CD14-positive monocyte (primary cell): ENCODE measurements at regions not wholly inside any gene's neighbourhood (a gene's known extent, or its start where the extent isn't known, plus 50 kb on each side); places are given as distances from the start of the nearest gene placed in this dataset.

Experiments used
- DNase-seq, 3 donors: peaks; one replicate each; pipeline ENCODE4 v3.0.0-alpha.2; 2011 to 2022
- H2AFZ ChIP-seq: 2 replicates; pipeline ENCODE4 v1.6.0; 2012; ENCODE audit warnings: mild to moderate bottlenecking, low read depth, low read length, inconsistent platforms; ENCODE audit not compliant: insufficient read depth, poor library complexity, severe bottlenecking
- H3K27ac ChIP-seq, 2 donors: 1 replicate in 1 of 2; 2 replicates in 1 of 2; pipeline ENCODE4 v1.5.1; 2012 to 2013; ENCODE audit warnings: low read length in 2 of 2, control low read depth in 1 of 2, inconsistent platforms in 1 of 2, low read depth in 1 of 2, mild to moderate bottlenecking in 1 of 2
- H3K27me3 ChIP-seq, 2 donors: one replicate each; pipeline versions ENCODE4 v1.6.0 to v1.6.1; 2011 to 2013; ENCODE audit warnings: low read length in 2 of 2; ENCODE audit not compliant: control insufficient read depth in 2 of 2, insufficient read depth in 2 of 2
- H3K36me3 ChIP-seq, 2 donors: replicated peaks in 1 of 2; 1 replicate in 1 of 2; 2 replicates in 1 of 2; pipeline versions ENCODE4 v1.5.1 to v1.6.1; 2012 to 2013; ENCODE audit warnings: low read length in 2 of 2, control low read depth in 1 of 2, inconsistent platforms in 1 of 2, mild to moderate bottlenecking in 1 of 2; ENCODE audit not compliant: insufficient read depth in 2 of 2, control insufficient read depth in 1 of 2
- H3K4me1 ChIP-seq, 2 donors: 1 replicate in 1 of 2; 2 replicates in 1 of 2; pipeline versions ENCODE4 v1.5.1 to v1.6.1; 2012 to 2013; ENCODE audit warnings: low read length in 2 of 2, control low read depth in 1 of 2, inconsistent platforms in 1 of 2, mild to moderate bottlenecking in 1 of 2, moderate library complexity in 1 of 2; ENCODE audit not compliant: insufficient read depth in 2 of 2, control insufficient read depth in 1 of 2
- H3K4me2 ChIP-seq: replicated peaks from 2 replicates; pipeline ENCODE3; 2012; ENCODE audit warnings: low read length, moderate library complexity, mild to moderate bottlenecking; ENCODE audit not compliant: poor library complexity, severe bottlenecking; ENCODE audit errors: extremely low read depth
- H3K4me3 ChIP-seq, 3 experiments: fragments of 200-600 bp in 1 of 3; sonication (generic) in 1 of 3; replicated peaks in 1 of 3; 1 replicate in 2 of 3; 2 replicates in 1 of 3; pipeline ENCODE4 v1.5.1; 2011 to 2013; ENCODE audit warnings: low read length in 3 of 3, mild to moderate bottlenecking in 3 of 3, control low read depth in 2 of 3, low read depth in 2 of 3, inconsistent platforms in 1 of 3, moderate library complexity in 1 of 3
- H3K79me2 ChIP-seq: 2 replicates; pipeline ENCODE4 v1.6.0; 2012; ENCODE audit warnings: mild to moderate bottlenecking, control low read depth, inconsistent platforms, low read length, moderate library complexity; ENCODE audit not compliant: insufficient read depth
- H3K9ac ChIP-seq: 2 replicates; pipeline ENCODE4 v1.6.0; 2017; ENCODE audit warnings: low read length, mild to moderate bottlenecking; ENCODE audit not compliant: insufficient read depth, poor library complexity, severe bottlenecking
- H3K9me3 ChIP-seq, 2 donors: replicated peaks in 1 of 2; 1 replicate in 1 of 2; 2 replicates in 1 of 2; pipeline versions ENCODE4 v1.5.1 to v1.6.1; 2012 to 2013; ENCODE audit warnings: low read length in 2 of 2, control low read depth in 1 of 2; ENCODE audit not compliant: control insufficient read depth in 1 of 2, insufficient read depth in 1 of 2
- H4K20me1 ChIP-seq: 2 replicates; pipeline ENCODE4 v1.6.0; 2012; ENCODE audit warnings: mild to moderate bottlenecking, low read length, control low read depth, moderate library complexity; ENCODE audit not compliant: insufficient read depth
- H3K27ac Mint-ChIP-seq, 7 donors: one replicate each; pipeline ENCODE4 v1.8.0; 2020; ENCODE audit warnings: mild to moderate bottlenecking in 7 of 7, mixed read lengths in 7 of 7, moderate library complexity in 6 of 7, inconsistent platforms in 2 of 7
- H3K27me3 Mint-ChIP-seq, 3 donors: one replicate each; pipeline ENCODE4 v1.8.0; 2021 to 2022; ENCODE audit warnings: low read depth in 3 of 3, mild to moderate bottlenecking in 3 of 3, mixed read lengths in 3 of 3, moderate library complexity in 3 of 3, inconsistent platforms in 1 of 3
- H3K36me3 Mint-ChIP-seq, 2 donors: one replicate each; pipeline ENCODE4 v1.8.0; 2020; ENCODE audit warnings: mixed read lengths in 2 of 2, inconsistent platforms in 1 of 2, mild to moderate bottlenecking in 1 of 2
- H3K4me1 Mint-ChIP-seq: one replicate; pipeline ENCODE4 v1.8.0; 2020; ENCODE audit warnings: mild to moderate bottlenecking, mixed read lengths
- H3K4me3 Mint-ChIP-seq, 2 donors: one replicate each; pipeline ENCODE4 v1.8.0; 2020; ENCODE audit warnings: mild to moderate bottlenecking in 2 of 2, mixed read lengths in 2 of 2, moderate library complexity in 1 of 2
- H3K9me3 Mint-ChIP-seq, 7 donors: one replicate each; pipeline ENCODE4 v1.8.0; 2020 to 2022; ENCODE audit warnings: mixed read lengths in 7 of 7, mild to moderate bottlenecking in 6 of 7, moderate library complexity in 6 of 7, inconsistent platforms in 2 of 7
- WGBS: methylation state at CpG from one replicate; pipeline ENCODE4 v1.1.5; 2013; ENCODE audit warnings: missing lambda C conversion rate; ENCODE audit not compliant: insufficient coverage; 5-methylcytosine and 5-hydroxymethylcytosine counted together
- intact Hi-C, 2 donors: fragments of 100-400 bp; cut with micrococcal nuclease; formaldehyde crosslinking; loops; one replicate each; pipeline versions ENCODE4 v1.15.0 to v1.15.1; 2023
- TF ChIP-seq, protein P1 (sequence below): fragments of 200-600 bp; IDR thresholded peaks from one replicate; pipeline ENCODE4 v1.8.0; 2022; ENCODE audit warnings: antibody characterized with exemption, mild to moderate bottlenecking

DNA sequence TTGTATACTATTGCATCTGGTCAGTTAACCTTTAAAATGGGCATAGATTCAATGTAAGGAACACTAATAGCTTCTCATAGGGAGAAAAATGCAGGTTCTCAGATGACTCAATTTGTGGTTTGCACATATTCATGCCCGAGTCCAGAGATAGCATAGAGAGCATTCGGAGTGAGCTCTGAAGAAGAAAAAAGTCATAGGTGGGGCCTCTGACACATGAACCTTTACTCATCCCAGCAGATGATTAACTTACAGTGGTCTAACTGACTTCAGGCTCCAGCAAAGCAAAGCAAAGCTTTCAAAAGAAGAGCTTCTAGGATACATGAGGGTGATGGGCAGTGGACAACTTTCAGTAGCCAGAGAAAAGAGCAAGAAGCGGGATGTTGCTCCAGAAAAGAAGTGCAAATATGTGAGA lies 55.3 kb upstream of the BTN3A2 start:
- H3K9me3 Mint-ChIP-seq: peaks cover 0 to 4% (median 0%) of the 10 kb centered on the region in 7 donors
- Histone ChIP-seq H3K4me2 (no peak overlapping the region), H3K4me3 (no peak overlapping the region), H3K36me3 (no peaks in the 10 kb centered on the region), H3K27ac (no peak overlapping the region), H4K20me1 (no peaks in the 10 kb centered on the region), H3K9me3 (no peaks in the 10 kb centered on the region), H3K9ac (no peak overlapping the region), H2AFZ (no peak overlapping the region), H3K27me3 (peaks cover 2 to 6% of the 10 kb centered on the region in 2 donors), H3K79me2 (no peaks in the 10 kb centered on the region), H3K4me1 (peaks cover 27 to 31% of the 10 kb centered on the region in 2 donors)
- peaks cover 38% of the 10 kb centered on the region for H3K4me1 Mint-ChIP-seq
- peaks cover 0 to 2% of the 10 kb centered on the region in 2 donors for H3K36me3 Mint-ChIP-seq
- no peak for DNase-seq
- no peak overlapping the region for H3K27ac Mint-ChIP-seq
- peaks cover 13 to 23% (median 18%) of the 10 kb centered on the region in 3 donors for H3K27me3 Mint-ChIP-seq
- 100% methylated on average over 1 of the region's 3 CpGs for WGBS
- TF ChIP-seq, protein P1, sequence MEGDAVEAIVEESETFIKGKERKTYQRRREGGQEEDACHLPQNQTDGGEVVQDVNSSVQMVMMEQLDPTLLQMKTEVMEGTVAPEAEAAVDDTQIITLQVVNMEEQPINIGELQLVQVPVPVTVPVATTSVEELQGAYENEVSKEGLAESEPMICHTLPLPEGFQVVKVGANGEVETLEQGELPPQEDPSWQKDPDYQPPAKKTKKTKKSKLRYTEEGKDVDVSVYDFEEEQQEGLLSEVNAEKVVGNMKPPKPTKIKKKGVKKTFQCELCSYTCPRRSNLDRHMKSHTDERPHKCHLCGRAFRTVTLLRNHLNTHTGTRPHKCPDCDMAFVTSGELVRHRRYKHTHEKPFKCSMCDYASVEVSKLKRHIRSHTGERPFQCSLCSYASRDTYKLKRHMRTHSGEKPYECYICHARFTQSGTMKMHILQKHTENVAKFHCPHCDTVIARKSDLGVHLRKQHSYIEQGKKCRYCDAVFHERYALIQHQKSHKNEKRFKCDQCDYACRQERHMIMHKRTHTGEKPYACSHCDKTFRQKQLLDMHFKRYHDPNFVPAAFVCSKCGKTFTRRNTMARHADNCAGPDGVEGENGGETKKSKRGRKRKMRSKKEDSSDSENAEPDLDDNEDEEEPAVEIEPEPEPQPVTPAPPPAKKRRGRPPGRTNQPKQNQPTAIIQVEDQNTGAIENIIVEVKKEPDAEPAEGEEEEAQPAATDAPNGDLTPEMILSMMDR: no peak
- intact Hi-C loops: no loop called here
- H3K4me3 Mint-ChIP-seq: no peak overlapping the region

DNA sequence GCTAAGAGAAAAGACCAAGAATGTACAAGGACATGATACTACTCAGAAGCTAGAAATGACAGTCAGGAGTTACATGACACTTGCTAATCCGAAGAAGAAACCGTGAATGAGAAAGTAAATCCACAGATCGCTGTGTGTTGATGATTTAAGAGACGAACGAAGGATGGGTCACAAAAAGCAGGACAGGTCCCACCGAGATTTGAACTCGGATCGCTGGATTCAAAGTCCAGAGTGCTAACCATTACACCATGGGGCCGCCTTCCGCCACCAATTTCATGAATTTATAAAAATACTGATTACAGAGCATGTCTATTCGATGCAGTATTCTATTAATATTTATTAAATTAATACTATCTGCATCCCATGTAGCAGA lies 54.0 kb upstream of the BTN3A2 start:
- no peak overlapping the region for H3K9ac ChIP-seq
- no peaks in the 10 kb centered on the region for H3K9me3 ChIP-seq
- H3K9me3 Mint-ChIP-seq: peaks cover 0 to 4% (median 0%) of the 10 kb centered on the region in 7 donors
- H3K27me3 ChIP-seq: peaks cover 2 to 6% of the 10 kb centered on the region in 2 donors
- no peak overlapping the region for H3K4me2 ChIP-seq
- peak in 2 of 3 donors; percentile 17 to 22 for DNase-seq
- H3K27ac Mint-ChIP-seq: no peak overlapping the region
- peaks cover 11 to 23% (median 21%) of the 10 kb centered on the region in 3 donors for H3K27me3 Mint-ChIP-seq
- no peaks in the 10 kb centered on the region for H4K20me1 ChIP-seq
- H3K4me3 Mint-ChIP-seq: peak overlapping the region in 1 of 2 donors; percentile 55
- no peaks in the 10 kb centered on the region for H3K36me3 ChIP-seq
- intact Hi-C loops: no loop called here
- WGBS: 47% methylated on average over 2 of the region's 11 CpGs
- H3K4me1 Mint-ChIP-seq: peaks cover 30% of the 10 kb centered on the region
- no peak overlapping the region for H2AFZ ChIP-seq
- TF ChIP-seq, protein P1: no peak
- H3K4me1 ChIP-seq: peaks cover 25 to 27% of the 10 kb centered on the region in 2 donors
- peaks cover 0 to 2% of the 10 kb centered on the region in 2 donors for H3K36me3 Mint-ChIP-seq
- no peak overlapping the region for H3K27ac ChIP-seq
- no peak overlapping the region for H3K4me3 ChIP-seq
- H3K79me2 ChIP-seq: no peaks in the 10 kb centered on the region
